HG03103 (cell line): ENCODE measurements at regions not wholly inside any gene's neighbourhood (a gene's known extent, or its start where the extent isn't known, plus 50 kb on each side); places are given as distances from the start of the nearest gene placed in this dataset.
"Not testable (repeated sequence)": the region's sequence is repeated elsewhere in the genome, so short reads cannot be mapped to it uniquely, and the experiment has no call there.

Experiments
- ATAC-seq: cut with Tn5 transposase; IDR thresholded peaks from one replicate; pipeline ENCODE4 v1.9.1; 2021; ENCODE audit warnings: low read depth; ENCODE audit not compliant: unreplicated experiment

GRCh38 chr13:88651531-88651930 lies 980.4 kb downstream of the SLITRK5 start:
- ATAC-seq: no peak

DNA sequence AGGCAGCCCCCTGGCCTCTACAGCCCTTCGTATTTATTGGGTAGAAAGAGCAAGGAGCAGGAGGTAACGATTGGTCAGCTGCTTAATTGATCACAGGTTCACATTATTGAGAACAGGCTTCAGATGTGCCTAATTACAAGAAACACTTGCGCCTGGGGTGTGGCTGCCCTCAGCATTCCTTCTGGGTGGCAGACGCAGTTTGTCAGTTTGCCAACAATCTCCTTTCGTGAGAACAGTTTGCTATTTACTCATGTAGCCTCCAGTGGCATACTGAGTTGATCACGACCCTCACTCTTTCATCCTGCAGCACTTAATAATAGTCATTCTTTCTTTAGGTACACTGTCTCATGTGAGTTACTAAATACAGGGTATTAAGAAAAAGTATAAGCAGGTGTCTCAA lies 985.6 kb downstream of the SLITRK5 start:
- no peak for ATAC-seq

DNA sequence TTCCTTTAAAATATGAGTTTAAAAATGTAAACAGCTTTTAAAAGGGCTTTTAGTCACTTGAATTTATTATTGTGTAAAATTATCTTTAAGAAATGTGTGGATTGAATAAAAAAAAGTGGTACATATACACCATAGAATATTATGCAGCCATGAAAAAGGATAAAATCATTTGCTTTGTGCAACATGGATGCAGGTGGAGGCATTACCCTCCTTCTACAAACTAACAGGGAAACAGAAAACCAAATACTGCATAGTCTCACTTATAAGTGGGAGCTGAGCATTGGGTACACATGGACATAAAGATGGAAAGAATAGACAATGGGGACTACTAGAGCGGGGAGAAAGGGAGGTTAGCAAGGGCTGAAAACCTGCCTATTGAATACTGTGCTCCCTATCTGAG lies 999.3 kb downstream of the SLITRK5 start:
- ATAC-seq: no peak

- ATAC-seq: no peak
Measured at GRCh38 chr13:88674841-88675240, 1003.7 kb downstream of the SLITRK5 start.

DNA sequence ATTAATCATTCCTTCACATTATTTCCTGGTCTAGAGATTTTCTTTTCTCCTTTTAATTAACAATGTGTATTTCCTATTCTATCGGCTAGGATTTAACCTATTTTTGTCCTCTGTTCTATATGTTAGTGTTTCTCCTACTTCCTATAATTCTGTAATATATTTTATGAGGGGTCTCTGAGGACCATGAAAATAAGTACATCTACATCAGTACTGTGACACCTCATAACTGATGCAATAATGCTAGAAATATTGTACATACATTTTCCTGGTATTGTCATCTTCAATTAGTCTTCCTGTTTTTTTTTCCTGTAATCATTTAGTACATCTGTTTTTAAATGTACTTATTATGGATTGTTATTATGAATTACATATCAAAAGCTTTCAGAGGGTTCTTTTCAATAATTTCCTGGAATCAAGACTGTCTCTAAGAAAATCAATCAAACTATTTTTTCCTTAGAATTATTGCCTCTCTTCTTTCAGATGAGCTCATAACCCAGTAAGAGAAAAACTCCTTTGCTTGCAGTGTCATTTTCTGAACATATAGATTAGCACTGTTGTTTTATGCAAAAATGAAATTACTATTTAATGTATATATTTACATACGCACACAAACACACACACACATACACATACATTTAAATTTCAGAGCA lies 1004.3 kb downstream of the SLITRK5 start:
- no peak for ATAC-seq

GRCh38 chr13:88676016-88676415 lies 1004.8 kb downstream of the SLITRK5 start:
- ATAC-seq: no peak

DNA sequence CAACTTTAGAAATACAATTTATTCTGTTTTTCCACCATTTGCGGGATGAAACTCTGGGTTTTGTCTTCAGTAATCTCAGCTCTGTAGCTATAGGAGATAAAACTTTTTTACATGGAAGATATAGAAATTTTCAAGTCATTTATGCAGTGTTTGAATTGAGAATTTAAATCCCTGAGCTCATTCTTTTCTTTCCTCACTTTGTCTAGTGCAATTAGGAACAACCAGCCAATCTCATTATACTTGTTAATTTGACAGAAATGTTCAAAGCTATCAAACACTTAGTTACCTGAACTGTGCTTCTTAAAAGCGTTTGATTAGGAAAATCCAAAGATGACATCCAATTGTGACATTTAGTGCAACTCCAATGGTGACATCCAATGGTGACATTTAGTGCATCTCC lies 1014.3 kb downstream of the SLITRK5 start:
- ATAC-seq: no peak

DNA sequence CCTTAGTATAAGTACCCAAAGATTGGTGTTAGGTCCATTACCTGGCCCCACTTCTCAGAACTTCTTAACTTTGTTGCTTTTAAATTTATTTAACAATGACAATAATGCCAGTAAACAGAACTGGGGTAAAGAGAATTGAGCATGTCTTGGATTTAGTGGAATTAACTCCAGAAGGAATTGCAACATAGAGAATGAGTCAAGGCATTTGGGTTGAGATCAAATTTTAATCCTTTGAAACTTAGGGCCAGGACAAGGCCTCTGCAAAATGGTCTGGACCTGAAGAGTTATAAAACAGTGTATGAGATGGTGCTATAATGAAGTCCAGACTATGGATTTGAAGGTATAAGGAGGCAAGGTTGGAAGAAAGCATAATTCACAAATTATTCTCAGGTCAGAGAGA lies 1030.4 kb downstream of the SLITRK5 start:
- no peak for ATAC-seq

DNA sequence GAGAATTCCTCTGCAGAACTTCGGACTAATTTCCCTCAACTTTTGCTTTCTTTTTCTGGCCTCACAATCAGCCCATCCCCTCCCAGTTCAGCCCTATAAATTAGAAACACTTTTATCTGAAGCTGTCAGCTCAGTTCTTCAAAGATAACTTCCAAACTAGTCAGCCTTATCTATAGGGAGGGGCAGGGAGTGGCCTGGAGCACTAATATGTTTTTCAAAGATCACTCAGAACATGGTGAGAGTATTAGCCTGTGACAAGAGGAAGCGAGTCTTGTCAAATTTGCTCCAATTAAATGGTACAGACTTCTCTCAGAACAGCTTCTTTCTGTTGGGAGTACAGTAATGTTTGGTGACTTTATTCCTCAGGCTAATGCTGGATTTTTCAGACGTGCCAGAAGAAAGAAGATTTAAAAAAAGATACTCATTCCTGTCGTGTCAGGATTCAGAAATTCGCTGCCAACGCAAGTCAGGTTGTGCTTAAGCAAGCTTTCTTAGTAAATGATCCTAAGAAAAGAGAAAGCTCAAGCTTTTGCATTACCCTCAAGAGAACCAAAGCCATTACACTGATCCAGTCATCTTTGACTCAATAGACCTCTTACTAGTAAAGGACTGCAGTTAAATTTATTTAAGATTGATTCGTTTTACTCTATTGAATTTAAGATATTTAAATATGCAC lies 1033.6 kb downstream of the SLITRK5 start:
- ATAC-seq: no peak

DNA sequence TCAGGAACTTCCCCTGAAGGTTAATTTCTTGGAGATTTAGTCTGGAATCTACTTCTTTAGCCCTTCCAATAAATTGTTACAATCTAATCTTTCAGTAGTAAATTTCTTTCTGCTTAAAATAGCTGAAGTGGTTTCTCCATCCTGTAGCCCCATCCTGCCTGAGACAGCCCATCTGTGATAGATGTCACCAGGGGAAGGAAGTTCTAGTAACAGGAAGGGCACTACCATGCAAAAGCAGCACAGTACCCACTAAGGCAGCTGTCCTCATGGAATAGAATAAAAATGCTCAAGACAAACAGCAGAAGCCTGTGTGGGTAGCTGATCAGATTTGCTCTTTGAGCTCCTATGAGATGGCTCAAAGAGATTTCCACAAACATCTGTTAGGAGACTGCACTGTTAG lies 1036.5 kb downstream of the SLITRK5 start:
- ATAC-seq: no peak

DNA sequence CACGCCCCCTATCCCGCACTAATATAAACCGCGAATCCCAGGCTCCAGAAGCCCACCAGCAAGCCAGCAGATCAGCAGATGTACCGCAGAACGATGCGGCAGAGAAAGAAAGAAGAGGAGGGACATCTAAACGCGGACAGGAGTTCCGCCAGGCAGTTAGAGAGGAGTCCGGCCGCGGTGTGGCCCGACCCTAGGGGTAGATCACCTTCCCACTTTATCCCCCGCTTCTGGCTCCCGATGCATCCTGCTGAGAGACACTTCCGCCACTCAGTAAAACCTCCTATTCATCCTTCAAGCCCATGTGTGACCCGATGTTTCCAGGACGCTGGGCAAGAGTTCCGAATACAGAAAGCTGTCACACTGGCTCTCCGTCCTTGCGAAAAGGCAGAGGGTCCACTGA lies 1046.8 kb downstream of the SLITRK5 start:
- ATAC-seq: no peak

- no peak for ATAC-seq
Measured at GRCh38 chr13:88718781-88719180, 1047.6 kb downstream of the SLITRK5 start.

DNA sequence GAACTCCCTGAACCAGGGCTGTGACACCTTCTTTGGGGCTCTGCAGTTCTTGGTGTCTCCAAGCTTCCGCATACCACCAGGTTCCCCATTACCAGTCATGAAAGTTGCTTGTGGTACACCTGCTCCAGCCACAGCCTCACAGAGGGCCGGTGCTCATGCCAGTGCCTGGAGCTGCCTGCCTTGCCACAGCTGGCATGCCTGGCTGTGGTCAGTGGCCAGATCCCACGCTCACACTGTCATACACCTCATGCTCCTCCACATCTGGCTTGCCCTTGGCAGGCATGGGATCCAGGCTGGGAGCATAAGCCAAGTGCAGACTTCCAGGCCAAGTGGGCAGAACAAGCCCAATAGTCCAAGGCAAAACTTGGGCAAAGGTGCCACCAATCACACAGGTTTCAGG lies 1054.9 kb downstream of the SLITRK5 start:
- no peak for ATAC-seq

- not testable (repeated sequence) for ATAC-seq
Measured at GRCh38 chr13:88727236-88727635, 1056.1 kb downstream of the SLITRK5 start.

DNA sequence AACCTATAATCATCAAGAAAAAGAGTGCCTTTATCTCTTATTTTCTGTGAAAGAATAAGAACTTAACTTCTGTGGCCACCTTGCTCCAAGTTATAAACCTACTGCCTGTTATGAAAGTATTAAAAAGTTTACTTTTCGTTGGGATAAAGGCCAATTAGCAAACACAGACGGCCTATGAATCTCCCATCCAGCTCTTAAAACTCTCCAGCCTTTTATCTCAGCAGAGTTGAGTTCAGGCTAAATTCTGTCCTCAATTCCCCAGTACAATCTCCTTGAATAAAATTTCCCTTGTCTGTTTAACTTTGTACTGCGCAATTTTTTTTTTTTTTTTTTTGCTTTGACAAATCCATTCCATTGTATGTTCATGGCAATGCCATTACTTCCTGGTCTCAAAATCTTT lies 1058.4 kb downstream of the SLITRK5 start:
- ATAC-seq: no peak

DNA sequence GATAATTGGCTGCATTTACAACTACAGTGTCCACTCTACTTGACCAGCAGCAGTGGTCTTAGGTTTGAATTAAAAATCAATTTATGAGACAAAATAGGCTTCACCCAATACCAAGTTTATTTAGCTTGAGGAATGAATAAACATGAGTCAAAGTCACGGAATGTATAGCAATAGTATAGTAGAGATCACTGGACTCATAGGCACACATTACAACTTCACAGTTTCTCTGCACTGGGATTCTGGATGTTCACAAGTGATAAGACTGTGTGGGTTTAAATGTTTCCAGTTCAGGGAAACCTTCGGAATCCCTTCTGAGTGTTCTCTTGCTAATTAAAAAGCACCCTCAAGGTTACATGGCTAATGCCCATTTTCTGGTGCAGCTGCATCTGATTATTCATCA lies 1064.9 kb downstream of the SLITRK5 start:
- ATAC-seq: no peak

GRCh38 chr13:88739195-88739594 lies 1068.0 kb downstream of the SLITRK5 start:
- no peak for ATAC-seq

- no peak for ATAC-seq
Measured at GRCh38 chr13:88744289-88744688, 1073.1 kb downstream of the SLITRK5 start.

DNA sequence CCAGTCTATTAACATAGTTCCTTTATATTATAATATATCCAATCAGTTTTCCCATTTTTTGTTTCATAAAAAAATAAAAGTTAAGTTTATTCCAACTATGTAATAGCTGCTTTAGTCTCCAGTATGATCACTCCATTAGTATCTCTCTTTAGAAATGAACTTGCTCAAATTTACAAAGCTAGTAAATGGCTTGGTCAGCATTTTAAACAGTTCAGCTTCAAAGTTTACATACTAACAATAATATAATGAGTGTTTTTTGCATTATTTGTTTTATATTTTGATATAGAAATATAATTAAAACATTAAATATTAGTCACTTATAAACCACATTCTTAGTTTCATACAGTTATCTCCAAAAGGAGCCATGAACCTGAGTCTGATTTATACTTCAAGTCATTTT lies 1073.8 kb downstream of the SLITRK5 start:
- ATAC-seq: no peak

DNA sequence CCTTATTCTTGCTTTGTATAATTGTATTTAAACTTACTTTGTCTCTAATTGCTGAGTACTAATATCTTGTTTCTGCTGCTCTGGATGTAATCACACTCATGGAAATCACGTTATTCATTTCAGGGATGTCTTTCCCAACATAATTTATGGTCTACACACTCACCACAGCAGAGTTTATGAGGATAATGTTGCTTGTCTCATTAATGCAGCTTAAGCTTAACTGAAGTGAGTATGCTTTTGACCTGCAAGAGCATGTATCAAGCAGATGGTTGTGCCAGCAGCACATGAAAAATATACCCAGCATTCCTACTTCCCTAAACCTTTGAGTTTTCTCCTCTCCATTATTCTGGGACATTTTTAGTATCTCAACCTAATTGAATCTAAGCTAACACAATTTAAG lies 1080.9 kb downstream of the SLITRK5 start:
- ATAC-seq: no peak

DNA sequence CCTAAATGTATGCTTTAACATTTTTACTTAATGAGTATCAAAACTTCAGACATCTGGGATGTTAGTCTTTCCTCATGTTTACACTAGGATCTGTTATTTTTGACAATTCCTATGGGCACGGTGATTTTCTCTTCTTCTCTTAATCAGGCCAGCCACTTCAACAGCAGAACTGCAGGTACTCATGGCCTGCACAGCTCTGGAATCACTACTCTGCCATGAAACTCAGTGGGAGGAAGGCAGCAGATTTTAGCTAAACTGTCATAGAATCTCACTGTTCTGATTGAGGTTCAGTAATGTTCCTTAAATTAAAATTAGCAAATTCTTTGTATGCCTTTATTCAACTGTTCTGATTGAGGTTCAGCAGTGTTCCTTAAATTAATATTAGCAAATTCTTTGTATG lies 1083.0 kb downstream of the SLITRK5 start:
- ATAC-seq: no peak

- no peak for ATAC-seq
Measured at GRCh38 chr13:88761145-88761544, 1090.0 kb downstream of the SLITRK5 start.

DNA sequence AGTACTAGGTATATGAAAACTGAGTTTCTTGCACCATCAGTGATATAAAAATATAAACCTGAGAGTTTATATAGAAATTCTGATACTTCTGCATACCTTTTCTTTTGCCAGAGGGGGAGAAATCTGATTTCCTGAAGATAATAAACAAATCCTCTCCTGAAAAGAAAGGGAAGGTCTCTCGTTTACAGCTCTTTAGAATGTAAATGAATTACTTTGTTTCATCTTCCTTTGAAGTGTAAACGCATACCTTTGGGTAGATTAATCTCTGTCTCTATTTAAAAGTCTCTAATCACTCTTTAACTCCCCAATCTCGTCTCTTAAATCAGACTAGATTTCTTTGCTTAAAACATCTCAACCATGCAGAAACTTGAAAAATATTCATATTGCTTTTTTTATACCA lies 1092.9 kb downstream of the SLITRK5 start:
- no peak for ATAC-seq
